HepG2 (cell line): ENCODE measurements at regions not wholly inside any gene's neighbourhood (a gene's known extent, or its start where the extent isn't known, plus 50 kb on each side); places are given as distances from the start of the nearest gene placed in this dataset.

ENCODE experiments used
- BCL3 ChIP-seq: sonication (generic); formaldehyde crosslinking; IDR thresholded peaks from 2 replicates; pipeline ENCODE4 v1.5.1; 2020; ENCODE audit warnings: mild to moderate bottlenecking, missing genetic modification reagents, moderate library complexity
- CHD4 ChIP-seq: fragments of 200-600 bp; sonication (generic); IDR thresholded peaks from 2 replicates; pipeline ENCODE4 v1.7.0; 2017; ENCODE audit warnings: mild to moderate bottlenecking, low read length, borderline replicate concordance
- DMAP1 ChIP-seq: IDR thresholded peaks from 2 replicates; pipeline ENCODE4 v1.6.1; 2016
- DPF2 ChIP-seq: sonication (generic); formaldehyde crosslinking; IDR thresholded peaks from 2 replicates; pipeline ENCODE4 v1.4.0; 2020; ENCODE audit warnings: mild to moderate bottlenecking, low read depth, missing genetic modification reagents, borderline replicate concordance
- E2F5 ChIP-seq: sonication (generic); formaldehyde crosslinking; conservative IDR thresholded peaks from 2 replicates; pipeline ENCODE4 v1.4.0; 2020; ENCODE audit warnings: missing genetic modification reagents
- GABPB1 ChIP-seq: IDR thresholded peaks from 2 replicates; pipeline ENCODE4 v1.6.1; 2016; ENCODE audit warnings: mild to moderate bottlenecking, missing genetic modification reagents, moderate library complexity, missing compliant biosample characterization
- JUND ChIP-seq: sonication (generic); formaldehyde crosslinking; IDR thresholded peaks from 2 replicates; pipeline ENCODE4 v1.8.0; 2022; ENCODE audit warnings: mild to moderate bottlenecking, missing genetic modification reagents
- MAF1 ChIP-seq: sonication (generic); formaldehyde crosslinking; IDR thresholded peaks from 2 replicates; pipeline ENCODE4 v1.5.0; 2020; ENCODE audit warnings: missing genetic modification reagents, borderline replicate concordance
- MAZ ChIP-seq, 2 experiments: sonication (generic) in 1 of 2; formaldehyde crosslinking in 1 of 2; IDR thresholded peaks; 2 replicates each; pipeline versions ENCODE4 v1.5.0 to v1.6.1; 2012 to 2020; ENCODE audit warnings: low read depth in 2 of 2, mild to moderate bottlenecking in 2 of 2, borderline replicate concordance in 1 of 2, improper control_type of control experiment in 1 of 2, low read length in 1 of 2, missing genetic modification reagents in 1 of 2, moderate library complexity in 1 of 2
- NR0B2 ChIP-seq: sonication (generic); formaldehyde crosslinking; IDR thresholded peaks from 2 replicates; pipeline ENCODE4 v1.4.0; 2020; ENCODE audit warnings: mild to moderate bottlenecking, missing genetic modification reagents
- POLR2AphosphoS5 ChIP-seq: IDR thresholded peaks from 2 replicates; pipeline ENCODE4 v1.6.1; 2012; ENCODE audit warnings: low read depth, low read length
- PPARG ChIP-seq: conservative IDR thresholded peaks from 2 replicates; pipeline ENCODE4 v1.6.1; 2016; ENCODE audit warnings: missing biosample characterization, missing genetic modification reagents
- PRPF4 ChIP-seq: fragments of 200-400 bp; formaldehyde crosslinking; IDR thresholded peaks from 2 replicates; pipeline ENCODE4 v1.6.1; 2016; ENCODE audit warnings: low read length, low read depth; ENCODE audit not compliant: poor library complexity, severe bottlenecking
- RBFOX2 ChIP-seq: fragments of 200-400 bp; formaldehyde crosslinking; IDR thresholded peaks from 2 replicates; pipeline ENCODE4 v1.6.1; 2017; ENCODE audit warnings: low read depth, mild to moderate bottlenecking, low read length
- RFXAP ChIP-seq: sonication (generic); formaldehyde crosslinking; IDR thresholded peaks from 2 replicates; pipeline ENCODE4 v1.4.0; 2020; ENCODE audit warnings: missing genetic modification reagents, borderline replicate concordance
- SIX4 ChIP-seq: sonication (generic); formaldehyde crosslinking; IDR thresholded peaks from 2 replicates; pipeline ENCODE4 v1.4.0; 2020; ENCODE audit warnings: missing genetic modification reagents
- TOPORS ChIP-seq: sonication (generic); formaldehyde crosslinking; IDR thresholded peaks from 2 replicates; pipeline ENCODE4 v1.8.0; 2023; ENCODE audit warnings: mild to moderate bottlenecking, missing genetic modification reagents
- ZMYM4 ChIP-seq: sonication (generic); formaldehyde crosslinking; IDR thresholded peaks from 2 replicates; pipeline ENCODE4 v1.8.1; 2023; ENCODE audit warnings: mild to moderate bottlenecking, missing genetic modification reagents
- ZNF263 ChIP-seq: sonication (generic); formaldehyde crosslinking; IDR thresholded peaks from 2 replicates; pipeline ENCODE4 v1.4.0; 2020; ENCODE audit warnings: missing genetic modification reagents
- ZNF276 ChIP-seq: sonication (generic); formaldehyde crosslinking; IDR thresholded peaks from 2 replicates; pipeline ENCODE4 v1.4.0; 2020; ENCODE audit warnings: mild to moderate bottlenecking, low read depth, missing genetic modification reagents
- ZNF747 ChIP-seq: sonication (generic); formaldehyde crosslinking; IDR thresholded peaks from 2 replicates; pipeline ENCODE4 v1.8.1; 2023; ENCODE audit warnings: missing genetic modification reagents, mild to moderate bottlenecking, borderline replicate concordance
- ZSCAN22 ChIP-seq: sonication (generic); formaldehyde crosslinking; IDR thresholded peaks from 2 replicates; pipeline ENCODE4 v1.4.0; 2020; ENCODE audit warnings: mild to moderate bottlenecking, missing genetic modification reagents
- TF ChIP-seq, protein P1 (sequence below): sonication (generic); formaldehyde crosslinking; IDR thresholded peaks from 2 replicates; pipeline ENCODE4 v1.9.0; 2021; ENCODE audit warnings: missing genetic modification reagents, borderline replicate concordance

DNA sequence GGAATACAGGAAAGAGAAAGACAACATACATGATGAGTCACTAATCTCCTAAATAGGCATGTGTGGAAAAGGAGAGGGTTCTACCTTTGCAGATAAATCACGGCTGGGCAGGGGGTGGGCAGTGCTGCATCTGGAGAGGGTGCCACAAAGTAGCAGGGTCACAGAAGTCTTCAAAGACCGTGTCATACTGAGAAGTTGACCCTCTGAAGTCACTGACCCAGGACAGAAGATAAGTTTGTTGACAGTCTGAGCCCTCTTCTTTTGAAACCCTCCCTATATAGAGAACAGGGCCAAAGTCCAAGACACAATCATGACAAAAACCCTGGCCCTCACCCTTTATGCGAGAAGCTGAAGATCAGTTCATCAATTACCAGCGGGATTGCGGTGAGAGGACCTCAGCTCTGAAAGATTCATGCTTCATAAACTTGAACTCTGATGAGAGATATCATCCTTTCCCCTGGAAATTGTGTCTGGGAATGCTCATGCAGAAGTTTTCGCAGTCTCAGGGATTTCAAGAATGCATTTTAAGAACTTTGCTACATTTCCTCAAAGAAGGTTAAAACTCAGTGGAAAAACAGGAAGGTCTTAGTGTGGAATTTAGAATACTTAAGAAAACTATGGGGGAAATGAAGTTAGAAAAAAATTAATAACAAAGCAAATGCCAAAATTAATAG is 129.5 kb downstream of the FAM124B start (continued):
- TF ChIP-seq NR0B2 (CRISPR knock-in tag) (no peak), RBFOX2 (no peak), DMAP1 (0 out of 2 replicates have a peak, but pooled peaks have one; percentile 36), SIX4 (CRISPR knock-in tag) (no peak; the same call in 1 of the 2 replicates), GABPB1 (CRISPR knock-in tag) (0 out of 2 replicates have a peak, but pooled peaks have one; percentile 28), RFXAP (no peak), ZNF263 (no peak), JUND (CRISPR knock-in tag) (no peak), PRPF4 (no peak), DPF2 (CRISPR knock-in tag) (no peak; the same call in 1 of the 2 replicates), PPARG (CRISPR knock-in tag) (0 out of 2 replicates have a peak, but pooled peaks have one; percentile 44), ZMYM4 (CRISPR knock-in tag) (peak; percentile 70), CHD4 (no peak), POLR2AphosphoS5 (no peak), ZNF276 (CRISPR knock-in tag) (no peak), ZNF747 (CRISPR knock-in tag) (no peak), BCL3 (CRISPR knock-in tag) (0 out of 2 replicates have a peak, but pooled peaks have one; percentile 31), TOPORS (no peak), ZSCAN22 (CRISPR knock-in tag) (no peak), E2F5 (no peak), MAF1 (CRISPR knock-in tag) (0 out of 2 replicates have a peak, but pooled peaks have one; percentile 30), MAZ (IDR thresholded peaks at IDR 0.05; ENCODE audit: borderline replicate concordance, low read depth, low read length) (no peak), MAZ (CRISPR knock-in tag; IDR thresholded peaks at IDR 0.05; ENCODE audit: low read depth) (0 out of 2 replicates have a peak, but pooled peaks have one; percentile 39)
- TF ChIP-seq, protein P1, sequence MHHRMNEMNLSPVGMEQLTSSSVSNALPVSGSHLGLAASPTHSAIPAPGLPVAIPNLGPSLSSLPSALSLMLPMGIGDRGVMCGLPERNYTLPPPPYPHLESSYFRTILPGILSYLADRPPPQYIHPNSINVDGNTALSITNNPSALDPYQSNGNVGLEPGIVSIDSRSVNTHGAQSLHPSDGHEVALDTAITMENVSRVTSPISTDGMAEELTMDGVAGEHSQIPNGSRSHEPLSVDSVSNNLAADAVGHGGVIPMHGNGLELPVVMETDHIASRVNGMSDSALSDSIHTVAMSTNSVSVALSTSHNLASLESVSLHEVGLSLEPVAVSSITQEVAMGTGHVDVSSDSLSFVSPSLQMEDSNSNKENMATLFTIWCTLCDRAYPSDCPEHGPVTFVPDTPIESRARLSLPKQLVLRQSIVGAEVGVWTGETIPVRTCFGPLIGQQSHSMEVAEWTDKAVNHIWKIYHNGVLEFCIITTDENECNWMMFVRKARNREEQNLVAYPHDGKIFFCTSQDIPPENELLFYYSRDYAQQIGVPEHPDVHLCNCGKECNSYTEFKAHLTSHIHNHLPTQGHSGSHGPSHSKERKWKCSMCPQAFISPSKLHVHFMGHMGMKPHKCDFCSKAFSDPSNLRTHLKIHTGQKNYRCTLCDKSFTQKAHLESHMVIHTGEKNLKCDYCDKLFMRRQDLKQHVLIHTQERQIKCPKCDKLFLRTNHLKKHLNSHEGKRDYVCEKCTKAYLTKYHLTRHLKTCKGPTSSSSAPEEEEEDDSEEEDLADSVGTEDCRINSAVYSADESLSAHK (CRISPR knock-in tag) = no peak
